ENCODE measurements at regions not wholly inside any gene's neighbourhood (a gene's known extent, or its start where the extent isn't known, plus 50 kb on each side); places are given as distances from the start of the nearest gene placed in this dataset.

DNA sequence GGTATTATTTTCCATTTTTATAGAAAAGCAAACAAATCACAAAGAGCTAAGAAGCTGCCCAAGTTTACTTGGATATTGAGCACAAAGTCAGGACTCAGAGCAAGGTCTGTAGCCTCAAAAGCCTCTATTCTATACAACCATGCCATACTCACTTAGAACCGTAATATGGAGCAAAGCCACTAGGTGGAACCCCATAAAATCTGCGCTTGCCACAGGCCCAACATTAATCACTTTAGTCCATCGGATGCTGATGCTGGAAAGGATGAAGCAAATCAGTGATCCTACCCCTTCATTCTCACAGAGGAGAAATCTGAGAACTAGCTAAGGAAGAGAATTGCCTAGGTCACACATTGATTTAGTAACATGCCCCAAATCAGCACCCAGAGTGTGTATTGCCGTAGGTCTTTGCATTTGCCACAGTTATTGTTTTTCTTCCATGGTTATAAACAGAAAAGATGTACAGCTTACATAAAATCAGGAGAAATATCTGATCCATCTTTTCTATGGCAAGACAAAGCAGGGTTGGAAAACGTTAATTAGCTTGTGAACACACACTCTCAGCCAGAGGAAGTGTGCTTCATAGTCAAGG is 56.7 kb upstream of the RAB38 start:
- TF ChIP-seq, protein P1, sequence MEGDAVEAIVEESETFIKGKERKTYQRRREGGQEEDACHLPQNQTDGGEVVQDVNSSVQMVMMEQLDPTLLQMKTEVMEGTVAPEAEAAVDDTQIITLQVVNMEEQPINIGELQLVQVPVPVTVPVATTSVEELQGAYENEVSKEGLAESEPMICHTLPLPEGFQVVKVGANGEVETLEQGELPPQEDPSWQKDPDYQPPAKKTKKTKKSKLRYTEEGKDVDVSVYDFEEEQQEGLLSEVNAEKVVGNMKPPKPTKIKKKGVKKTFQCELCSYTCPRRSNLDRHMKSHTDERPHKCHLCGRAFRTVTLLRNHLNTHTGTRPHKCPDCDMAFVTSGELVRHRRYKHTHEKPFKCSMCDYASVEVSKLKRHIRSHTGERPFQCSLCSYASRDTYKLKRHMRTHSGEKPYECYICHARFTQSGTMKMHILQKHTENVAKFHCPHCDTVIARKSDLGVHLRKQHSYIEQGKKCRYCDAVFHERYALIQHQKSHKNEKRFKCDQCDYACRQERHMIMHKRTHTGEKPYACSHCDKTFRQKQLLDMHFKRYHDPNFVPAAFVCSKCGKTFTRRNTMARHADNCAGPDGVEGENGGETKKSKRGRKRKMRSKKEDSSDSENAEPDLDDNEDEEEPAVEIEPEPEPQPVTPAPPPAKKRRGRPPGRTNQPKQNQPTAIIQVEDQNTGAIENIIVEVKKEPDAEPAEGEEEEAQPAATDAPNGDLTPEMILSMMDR (IDR thresholded peaks at IDR 0.05; ENCODE audit: low read length, missing control alignments): peak; percentile 76
- DNase-seq (ENCODE audit: low read depth): peak; percentile 65
- H3K4me3 ChIP-seq (replicated peaks; ENCODE audit: low read depth, low read length): no peak overlapping the region

DNA sequence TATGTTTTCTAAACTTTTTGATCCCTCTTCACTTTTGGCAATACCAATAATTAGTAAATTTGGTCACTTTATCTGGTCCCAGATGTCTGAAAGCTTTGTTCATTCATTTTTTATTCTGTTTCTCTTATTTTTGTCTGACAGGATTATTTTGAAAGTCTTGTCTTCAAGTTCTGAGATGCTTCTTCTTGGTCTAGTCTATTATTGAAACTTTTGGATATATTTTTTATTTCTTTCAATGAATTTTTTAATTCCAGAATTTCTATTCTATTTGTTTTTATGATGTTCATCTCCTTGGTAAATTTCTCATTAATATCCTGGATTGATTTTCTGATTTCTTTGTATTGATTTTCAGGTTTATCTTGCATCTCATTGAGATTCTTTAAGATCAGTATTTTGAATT is 54.1 kb upstream of the RAB38 start:
- H3K4me3 ChIP-seq (replicated peaks; ENCODE audit: low read depth, low read length): no peak overlapping the region
- TF ChIP-seq, protein P1 (IDR thresholded peaks at IDR 0.05; ENCODE audit: low read length, missing control alignments): no peak
- no peak for DNase-seq (ENCODE audit: low read depth)

Data from fibroblast of pulmonary artery (primary cell).